ENCODE measurements at regions not wholly inside any gene's neighbourhood (a gene's known extent, or its start where the extent isn't known, plus 50 kb on each side); places are given as distances from the start of the nearest gene placed in this dataset.

DNA sequence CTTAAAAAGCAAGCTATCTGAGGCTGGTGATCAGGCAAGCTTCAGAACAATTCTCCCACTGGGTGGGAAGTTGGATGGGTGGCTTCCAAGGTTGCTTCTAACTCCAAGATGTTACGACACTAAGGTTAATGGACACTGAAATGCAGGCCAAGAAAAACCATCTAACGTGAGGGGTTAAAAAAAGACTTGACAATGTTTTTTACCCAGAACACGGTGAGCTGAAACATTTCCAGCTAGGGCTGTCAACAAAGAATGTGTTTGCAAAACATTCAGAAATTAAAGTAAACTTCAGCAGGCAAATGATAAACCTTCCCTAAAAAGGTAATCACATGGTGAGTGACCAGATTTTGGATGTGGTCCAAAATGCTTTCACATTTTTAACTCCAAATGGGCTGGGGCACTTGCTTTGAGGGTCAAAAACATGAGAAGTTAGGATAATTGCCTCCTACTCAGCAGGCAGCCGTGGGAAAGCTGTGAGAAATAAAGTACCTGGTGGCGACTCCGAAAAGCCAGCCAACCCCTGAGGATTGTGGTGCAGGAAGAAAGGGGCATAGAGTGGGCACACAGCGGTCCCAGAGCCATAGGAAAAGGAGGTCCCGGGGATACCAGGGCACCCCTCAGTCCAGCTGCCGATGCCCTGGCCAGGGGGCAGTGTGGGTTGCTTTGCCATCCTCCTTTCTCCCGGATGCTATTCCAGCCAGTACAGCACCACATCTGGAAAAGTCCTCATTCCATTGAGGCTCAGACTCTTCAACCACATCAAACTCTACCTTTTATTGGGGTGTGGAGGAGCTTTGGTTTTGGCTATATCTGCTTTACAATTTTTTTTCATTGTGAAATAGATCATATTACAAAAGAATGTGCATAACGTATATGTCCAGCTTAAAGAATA lies 90.0 kb upstream of the ATL2 start:
- TF ChIP-seq, protein P1, sequence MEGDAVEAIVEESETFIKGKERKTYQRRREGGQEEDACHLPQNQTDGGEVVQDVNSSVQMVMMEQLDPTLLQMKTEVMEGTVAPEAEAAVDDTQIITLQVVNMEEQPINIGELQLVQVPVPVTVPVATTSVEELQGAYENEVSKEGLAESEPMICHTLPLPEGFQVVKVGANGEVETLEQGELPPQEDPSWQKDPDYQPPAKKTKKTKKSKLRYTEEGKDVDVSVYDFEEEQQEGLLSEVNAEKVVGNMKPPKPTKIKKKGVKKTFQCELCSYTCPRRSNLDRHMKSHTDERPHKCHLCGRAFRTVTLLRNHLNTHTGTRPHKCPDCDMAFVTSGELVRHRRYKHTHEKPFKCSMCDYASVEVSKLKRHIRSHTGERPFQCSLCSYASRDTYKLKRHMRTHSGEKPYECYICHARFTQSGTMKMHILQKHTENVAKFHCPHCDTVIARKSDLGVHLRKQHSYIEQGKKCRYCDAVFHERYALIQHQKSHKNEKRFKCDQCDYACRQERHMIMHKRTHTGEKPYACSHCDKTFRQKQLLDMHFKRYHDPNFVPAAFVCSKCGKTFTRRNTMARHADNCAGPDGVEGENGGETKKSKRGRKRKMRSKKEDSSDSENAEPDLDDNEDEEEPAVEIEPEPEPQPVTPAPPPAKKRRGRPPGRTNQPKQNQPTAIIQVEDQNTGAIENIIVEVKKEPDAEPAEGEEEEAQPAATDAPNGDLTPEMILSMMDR (IDR thresholded peaks at IDR 0.05), result no peak
- TF ChIP-seq POLR2A (IDR thresholded peaks at IDR 0.05), result no peak

Data from stomach (tissue), 4 donors.